Adrenal gland (tissue), 5 donors: ENCODE measurements at regions not wholly inside any gene's neighbourhood (a gene's known extent, or its start where the extent isn't known, plus 50 kb on each side); places are given as distances from the start of the nearest gene placed in this dataset.

Source experiments
- POLR2A ChIP-seq, 2 donors: fragments of 450-650 bp; IDR thresholded peaks; one replicate each; pipeline ENCODE4 v1.6.1; 2017; ENCODE audit warnings: antibody characterized with exemption in 2 of 2, mild to moderate bottlenecking in 2 of 2, moderate library complexity in 1 of 2
- TF ChIP-seq, protein P1 (sequence below), 6 experiments: fragments of 450-650 bp in 4 of 6; fragments of 200-600 bp in 2 of 6; sonication (generic) in 1 of 6; IDR thresholded peaks; 1 replicate in 5 of 6; 2 replicates in 1 of 6; pipeline versions ENCODE4 v1.5.1 to v1.8.0; 2016 to 2021; ENCODE audit warnings: antibody characterized with exemption in 6 of 6, mild to moderate bottlenecking in 2 of 6, moderate library complexity in 1 of 6
- donor health status: DM: no; HTN: no; CAD: no.

- no peak for TF ChIP-seq POLR2A (IDR thresholded peaks at IDR 0.05)
- TF ChIP-seq, protein P1, sequence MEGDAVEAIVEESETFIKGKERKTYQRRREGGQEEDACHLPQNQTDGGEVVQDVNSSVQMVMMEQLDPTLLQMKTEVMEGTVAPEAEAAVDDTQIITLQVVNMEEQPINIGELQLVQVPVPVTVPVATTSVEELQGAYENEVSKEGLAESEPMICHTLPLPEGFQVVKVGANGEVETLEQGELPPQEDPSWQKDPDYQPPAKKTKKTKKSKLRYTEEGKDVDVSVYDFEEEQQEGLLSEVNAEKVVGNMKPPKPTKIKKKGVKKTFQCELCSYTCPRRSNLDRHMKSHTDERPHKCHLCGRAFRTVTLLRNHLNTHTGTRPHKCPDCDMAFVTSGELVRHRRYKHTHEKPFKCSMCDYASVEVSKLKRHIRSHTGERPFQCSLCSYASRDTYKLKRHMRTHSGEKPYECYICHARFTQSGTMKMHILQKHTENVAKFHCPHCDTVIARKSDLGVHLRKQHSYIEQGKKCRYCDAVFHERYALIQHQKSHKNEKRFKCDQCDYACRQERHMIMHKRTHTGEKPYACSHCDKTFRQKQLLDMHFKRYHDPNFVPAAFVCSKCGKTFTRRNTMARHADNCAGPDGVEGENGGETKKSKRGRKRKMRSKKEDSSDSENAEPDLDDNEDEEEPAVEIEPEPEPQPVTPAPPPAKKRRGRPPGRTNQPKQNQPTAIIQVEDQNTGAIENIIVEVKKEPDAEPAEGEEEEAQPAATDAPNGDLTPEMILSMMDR (IDR thresholded peaks at IDR 0.05), result no peak
Measured at GRCh38 chr2:154551649-154552048, 146.8 kb upstream of the KCNJ3 start.
